22Rv1 (cell line): ENCODE measurements at regions not wholly inside any gene's neighbourhood (a gene's known extent, or its start where the extent isn't known, plus 50 kb on each side); places are given as distances from the start of the nearest gene placed in this dataset.

ENCODE experiments used
- ZFX ChIP-seq: fragments of 450-650 bp; IDR thresholded peaks from 2 replicates; pipeline ENCODE4 v1.6.1; 2017; ENCODE audit warnings: antibody characterized with exemption, borderline replicate concordance
- TF ChIP-seq, protein P1 (sequence below): fragments of 450-650 bp; IDR thresholded peaks from 2 replicates; pipeline ENCODE4 v1.5.1; 2017; ENCODE audit warnings: mild to moderate bottlenecking

DNA sequence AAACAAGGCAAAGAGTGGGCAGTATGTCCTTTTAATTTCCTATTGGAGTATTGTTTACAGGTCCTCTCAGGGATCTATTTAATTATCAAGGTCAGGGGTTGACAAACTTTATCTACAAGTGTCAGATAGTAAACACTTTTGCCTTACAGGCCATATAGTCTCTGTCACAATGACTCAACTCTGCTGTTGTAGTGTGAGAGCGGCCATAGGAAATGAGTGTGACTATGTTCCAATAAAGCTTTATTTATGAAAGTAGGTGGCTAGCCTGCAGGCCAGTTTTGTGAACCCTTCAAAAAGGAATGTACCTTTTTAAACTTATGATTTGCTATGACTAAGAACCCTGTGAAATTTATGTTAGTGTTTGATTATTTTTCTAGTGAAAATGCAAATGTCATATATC, 156.1 kb downstream of the GPAT3 start:
- TF ChIP-seq, protein P1, sequence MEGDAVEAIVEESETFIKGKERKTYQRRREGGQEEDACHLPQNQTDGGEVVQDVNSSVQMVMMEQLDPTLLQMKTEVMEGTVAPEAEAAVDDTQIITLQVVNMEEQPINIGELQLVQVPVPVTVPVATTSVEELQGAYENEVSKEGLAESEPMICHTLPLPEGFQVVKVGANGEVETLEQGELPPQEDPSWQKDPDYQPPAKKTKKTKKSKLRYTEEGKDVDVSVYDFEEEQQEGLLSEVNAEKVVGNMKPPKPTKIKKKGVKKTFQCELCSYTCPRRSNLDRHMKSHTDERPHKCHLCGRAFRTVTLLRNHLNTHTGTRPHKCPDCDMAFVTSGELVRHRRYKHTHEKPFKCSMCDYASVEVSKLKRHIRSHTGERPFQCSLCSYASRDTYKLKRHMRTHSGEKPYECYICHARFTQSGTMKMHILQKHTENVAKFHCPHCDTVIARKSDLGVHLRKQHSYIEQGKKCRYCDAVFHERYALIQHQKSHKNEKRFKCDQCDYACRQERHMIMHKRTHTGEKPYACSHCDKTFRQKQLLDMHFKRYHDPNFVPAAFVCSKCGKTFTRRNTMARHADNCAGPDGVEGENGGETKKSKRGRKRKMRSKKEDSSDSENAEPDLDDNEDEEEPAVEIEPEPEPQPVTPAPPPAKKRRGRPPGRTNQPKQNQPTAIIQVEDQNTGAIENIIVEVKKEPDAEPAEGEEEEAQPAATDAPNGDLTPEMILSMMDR: no peak
- TF ChIP-seq ZFX: no peak
